EH (cell line): ENCODE measurements at regions not wholly inside any gene's neighbourhood (a gene's known extent, or its start where the extent isn't known, plus 50 kb on each side); places are given as distances from the start of the nearest gene placed in this dataset.

Experiments
- DNase-seq: peaks from one replicate; pipeline ENCODE4 v3.0.0-alpha.2; 2015; ENCODE audit warnings: low read depth

DNA sequence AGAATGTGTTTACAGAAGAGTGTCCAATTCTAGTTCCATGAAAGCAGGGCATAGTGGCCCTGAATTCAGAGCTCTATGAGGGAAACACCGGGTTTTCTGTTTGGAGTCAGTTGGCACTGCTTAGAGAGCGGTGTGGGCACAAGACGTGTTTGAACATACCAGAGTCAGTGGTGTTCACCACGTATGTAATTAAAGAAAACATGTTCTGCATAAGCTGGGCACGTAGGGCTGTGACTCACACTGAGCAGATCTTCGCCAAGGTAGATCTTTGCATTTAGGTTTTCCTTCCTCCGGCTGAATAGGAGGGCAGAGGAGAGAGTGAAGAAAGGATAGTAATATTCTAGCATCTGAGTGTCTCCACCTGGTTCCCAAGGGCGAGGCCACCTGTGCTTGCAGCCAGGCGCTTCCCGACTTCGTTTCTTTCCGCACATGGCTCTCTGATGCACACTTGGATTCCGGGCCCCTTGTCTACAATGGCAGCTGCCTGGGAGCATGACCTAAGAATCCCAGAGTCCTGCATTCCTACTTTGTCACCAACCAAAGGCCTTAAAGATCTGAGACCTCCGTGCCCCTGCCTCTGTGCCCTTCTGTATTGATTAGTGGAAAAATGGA, 136.2 kb downstream of the ERMARD start:
- no peak for DNase-seq

DNA sequence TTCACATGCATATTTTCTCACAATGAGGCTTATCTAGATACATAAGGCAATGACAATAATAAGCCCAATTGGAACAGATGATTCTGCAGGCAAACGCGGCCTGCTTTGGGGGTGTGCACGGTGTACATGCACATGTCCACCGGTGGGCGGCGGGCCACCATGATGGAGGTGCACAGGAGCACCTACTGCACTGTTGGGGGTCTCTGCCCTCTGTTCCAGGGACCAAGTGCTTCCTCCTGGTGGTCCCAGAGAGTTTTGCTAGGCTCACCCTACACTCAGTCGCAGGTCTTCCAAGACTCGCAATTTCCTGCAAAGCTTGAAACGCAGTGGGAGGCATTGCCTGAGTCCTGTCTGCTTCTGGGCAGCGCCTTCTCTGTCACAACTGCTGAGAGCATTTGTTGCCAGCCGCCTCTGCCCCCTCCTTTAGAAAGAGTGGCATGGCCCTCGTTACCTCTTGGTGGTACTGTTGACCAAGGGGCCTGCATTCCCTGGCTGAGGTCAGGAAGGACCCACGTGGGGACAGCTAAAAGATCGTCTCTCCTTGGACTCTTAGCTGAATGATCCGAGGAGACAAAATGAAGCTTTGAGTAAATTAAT, 135.3 kb downstream of the ERMARD start:
- no peak for DNase-seq

DNA sequence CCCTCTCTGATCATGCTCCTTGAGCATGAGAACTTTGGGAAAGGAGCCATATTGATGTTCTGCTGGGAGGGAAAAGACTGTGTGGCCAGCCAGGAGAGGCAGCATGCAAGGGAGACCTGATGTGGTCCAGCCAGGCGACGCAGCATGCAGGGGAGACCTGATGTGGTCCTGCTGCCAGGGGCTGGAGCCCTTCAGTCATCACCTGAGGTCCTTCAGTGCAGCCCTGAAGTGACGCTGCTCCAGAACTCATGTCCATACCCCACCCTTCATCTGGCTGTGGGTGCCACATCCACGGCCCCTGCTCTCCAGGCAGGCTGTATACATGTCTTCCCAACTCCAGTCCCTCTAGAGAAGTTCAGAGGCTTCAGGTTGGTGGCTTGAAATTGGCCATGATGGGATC, 134.4 kb downstream of the ERMARD start:
- no peak for DNase-seq

DNA sequence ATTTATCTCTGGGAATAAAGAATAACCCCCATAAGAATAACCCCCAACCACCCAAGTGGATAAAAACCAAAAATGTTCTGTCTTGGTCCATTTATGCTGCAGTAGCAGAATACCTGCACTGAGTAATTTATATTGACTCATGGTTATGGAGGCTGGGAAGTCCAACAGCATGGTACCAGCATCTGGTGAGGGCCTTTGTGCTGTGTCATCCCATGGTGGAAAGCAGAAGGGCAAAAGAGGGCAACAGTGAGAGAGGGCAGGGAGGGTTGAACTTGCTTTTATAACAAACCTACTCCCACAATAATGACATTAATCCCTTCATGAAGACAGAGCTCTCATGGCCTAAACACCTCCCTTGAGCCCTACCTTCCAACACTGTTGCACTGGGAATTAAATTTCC, 133.7 kb downstream of the ERMARD start:
- no peak for DNase-seq

DNA sequence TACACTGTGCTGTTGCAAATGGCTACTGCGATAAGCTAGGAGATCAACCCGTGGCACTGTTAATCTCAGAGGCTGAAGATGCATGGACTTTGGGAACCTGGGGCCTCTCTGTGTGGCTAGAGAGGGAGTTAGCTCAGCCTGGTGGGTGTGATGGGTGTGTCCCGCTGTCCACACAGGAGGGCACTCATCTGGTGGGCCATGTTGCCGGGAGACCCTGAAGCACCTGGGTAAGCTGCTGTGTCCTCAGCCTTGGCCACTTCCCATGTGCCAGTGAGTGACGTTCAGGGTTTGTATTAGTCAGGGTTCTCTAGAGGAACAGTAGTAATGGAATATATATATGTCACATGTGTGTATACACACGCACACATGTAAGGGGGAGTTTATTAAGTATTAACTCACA, 132.7 kb downstream of the ERMARD start:
- DNase-seq: no peak

DNA sequence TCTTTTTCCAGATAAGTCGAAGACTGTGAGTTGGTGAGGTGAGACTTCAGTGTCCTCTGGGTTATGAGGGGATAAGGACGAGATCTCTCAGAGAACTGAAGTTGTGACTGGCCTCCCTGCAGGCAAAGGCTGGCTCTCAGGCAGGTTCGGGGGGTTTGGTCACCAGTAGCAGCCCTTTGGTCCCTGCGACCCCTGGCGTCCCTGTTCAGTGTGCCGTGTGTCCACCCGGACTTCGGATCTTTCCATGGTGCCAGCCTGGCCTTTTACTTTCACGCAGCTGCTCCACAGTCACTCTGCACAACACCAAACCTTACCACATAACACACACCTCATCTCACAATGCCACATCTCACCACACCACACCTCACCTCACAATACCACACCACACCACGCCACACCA, 131.9 kb downstream of the ERMARD start:
- no peak for DNase-seq

DNA sequence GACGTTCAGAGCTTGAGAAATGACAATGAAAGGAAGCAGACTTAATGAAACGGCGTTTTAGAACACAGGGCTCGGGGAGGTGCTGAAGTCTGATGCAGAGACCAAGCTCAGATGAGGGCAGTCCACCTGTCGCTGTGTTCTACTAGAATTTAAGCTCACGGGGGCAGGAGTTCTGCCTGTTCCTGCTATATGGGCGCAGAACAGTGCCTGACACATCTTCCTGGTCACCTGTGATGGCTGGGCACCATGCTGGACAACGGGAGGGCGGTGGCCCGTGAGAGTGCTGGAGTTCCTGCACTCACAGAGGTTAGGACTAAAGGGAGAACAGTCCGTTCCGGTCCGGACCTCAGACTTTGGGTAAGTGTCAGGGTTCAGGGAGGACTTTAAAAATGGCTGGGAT, 130.6 kb downstream of the ERMARD start:
- no peak for DNase-seq

DNA sequence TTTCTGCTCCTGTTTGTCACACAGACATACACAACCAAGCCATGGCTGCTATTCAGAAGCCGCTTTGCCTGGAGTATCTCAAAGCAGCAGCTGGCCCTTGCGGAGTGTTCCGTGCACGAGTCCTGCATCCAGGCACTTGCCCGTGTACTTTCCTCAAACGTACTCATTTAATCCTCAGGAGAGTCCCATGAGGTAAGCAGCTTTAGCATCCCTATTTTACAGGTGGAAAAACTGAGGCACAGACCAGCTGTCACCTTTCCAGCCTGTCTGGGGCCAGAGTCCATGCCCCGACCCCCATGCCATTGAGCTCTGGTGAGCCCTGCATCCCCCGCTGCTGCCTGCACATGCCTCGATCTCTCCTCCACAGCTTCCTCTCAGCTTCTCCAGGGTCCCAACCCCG, 130.0 kb downstream of the ERMARD start:
- DNase-seq: no peak

DNA sequence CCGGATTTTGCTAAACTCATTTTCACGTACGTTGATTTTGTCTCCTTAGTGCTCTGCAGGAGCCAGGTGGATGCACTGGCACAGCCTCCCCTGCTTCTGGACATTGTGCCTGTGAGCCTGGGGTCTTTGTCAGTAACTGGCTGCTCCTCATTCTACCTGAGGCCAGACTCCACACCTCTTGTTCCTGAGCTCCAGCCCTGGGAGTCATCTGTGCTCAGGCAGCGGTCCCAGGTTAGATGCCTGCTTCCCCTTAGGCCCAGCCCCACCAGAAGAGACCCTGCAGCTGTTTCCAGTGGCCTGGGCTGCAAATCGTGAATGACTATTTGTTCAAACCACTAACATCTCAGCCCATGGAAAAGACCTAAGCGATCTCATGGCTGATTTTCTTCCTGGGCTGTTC, 129.1 kb downstream of the ERMARD start:
- no peak for DNase-seq

DNA sequence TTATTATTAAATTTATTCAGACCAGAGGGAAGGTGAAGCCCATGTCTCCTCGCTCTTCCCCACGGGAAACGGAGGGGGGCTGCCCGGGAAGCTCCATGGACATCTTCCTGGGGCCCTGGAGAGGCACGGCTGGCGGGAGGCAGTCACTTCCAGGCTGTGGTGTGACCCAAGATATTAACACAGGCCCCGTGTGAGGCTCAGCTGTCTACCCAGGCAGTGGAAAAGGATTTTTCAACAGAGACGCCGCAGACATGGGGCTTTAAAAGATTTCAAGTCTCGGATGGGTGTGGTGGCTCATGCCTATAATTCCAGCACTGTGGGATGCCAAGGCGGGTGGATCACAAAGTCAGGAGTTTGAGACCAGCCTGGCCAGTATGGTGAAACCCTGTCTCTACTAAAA, 117.9 kb downstream of the ERMARD start:
- no peak for DNase-seq

DNA sequence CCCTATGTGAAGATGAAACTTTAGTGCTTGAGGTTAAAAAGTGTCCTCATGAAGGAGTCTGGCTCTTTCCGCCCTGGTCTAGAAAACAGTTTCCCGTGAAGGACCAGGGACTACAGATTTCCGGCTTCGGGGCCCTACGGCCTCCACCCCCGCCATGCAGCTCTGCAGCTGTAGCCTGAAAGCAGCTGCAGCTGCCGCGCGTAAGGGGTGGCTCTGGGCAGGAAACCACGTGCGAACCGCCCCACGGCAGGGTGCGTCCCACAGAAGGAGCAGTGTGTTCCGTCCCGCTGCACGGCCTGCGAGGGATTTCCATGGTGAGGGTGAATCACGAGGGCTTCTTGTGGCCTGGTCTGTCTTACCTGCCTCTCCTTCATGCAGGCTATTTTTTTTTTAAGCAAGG, 117.0 kb downstream of the ERMARD start:
- DNase-seq: no peak

DNA sequence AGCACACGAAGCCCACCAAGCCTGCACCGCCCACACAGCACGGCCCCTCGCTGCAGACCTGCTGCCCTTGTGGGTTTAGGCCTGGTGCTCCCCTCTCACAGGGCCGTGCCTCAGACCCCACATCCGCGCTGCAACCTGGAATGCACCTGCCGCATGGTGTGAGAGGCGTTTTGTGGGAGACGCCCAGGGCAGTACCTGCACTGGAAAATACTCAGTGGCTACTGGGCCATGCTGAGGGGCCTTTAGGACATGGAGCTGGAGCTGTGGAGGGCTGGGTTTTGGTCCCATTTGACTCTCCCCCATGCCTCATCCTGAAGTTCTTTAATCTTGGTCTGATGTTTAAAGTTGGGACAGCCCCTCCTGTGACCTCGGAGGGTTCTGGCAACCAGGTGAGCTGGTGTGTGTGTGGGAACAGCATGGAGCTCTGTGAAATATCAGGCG, 116.3 kb downstream of the ERMARD start:
- DNase-seq: no peak

DNA sequence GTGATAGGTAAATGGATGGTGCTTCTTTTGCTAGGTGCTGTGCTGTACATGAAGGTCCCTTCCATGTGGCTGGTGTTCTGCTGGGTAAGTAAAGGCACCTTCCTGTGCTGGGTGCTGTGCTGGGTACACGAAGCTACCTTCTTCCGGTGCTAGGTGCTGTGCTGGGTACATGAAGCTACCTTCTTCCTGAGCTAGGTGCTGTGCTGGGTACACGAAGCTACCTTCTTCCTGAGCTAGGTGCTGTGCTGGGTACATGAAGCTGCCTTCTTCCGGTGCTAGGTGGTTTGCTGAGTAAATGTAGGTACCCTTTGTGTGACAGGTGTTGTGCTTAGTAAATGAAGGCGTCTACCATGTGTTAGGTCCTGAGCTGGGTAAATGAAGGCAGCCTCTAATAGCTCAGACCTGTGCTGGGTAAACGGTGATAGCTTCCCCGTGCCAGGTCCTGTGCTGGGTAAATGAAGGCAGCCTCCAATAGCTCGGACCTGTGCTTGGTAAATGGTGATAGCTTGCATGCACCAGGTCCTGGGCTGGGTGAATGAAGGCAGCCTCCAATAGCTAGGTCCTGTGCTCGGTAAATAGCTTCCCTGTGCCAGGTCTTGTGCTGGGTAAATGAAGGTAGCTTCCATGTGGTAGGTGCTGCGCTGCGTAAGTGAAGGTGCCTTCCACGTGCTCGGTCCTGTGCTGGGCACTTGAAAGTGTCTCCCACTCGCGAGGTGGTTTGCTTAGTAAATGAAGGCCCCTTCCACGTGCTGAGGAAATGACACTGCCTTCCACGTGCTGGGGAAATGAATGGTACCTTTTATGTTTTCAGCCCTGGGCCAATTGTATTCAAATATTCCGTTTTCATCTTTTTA, 115.5 kb downstream of the ERMARD start:
- DNase-seq: no peak

DNA sequence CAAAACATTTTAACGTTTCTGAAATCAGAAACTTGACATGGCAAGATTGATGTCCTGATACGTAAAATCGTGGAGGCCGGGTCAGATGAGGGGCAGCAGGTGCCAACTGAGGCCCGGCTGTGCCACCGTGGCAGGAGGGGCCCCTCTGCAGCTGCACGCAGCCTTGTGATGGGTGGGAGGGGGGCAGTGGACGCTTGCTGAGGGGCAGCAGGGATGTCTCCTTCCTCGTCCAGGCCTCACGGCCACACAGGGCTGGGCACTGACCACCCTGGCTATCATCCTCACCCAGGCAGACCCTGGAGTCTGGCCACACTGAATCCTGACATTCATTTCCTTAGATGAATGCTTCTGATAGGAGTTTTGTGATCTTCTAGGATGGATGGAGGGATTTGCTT, 114.7 kb downstream of the ERMARD start:
- DNase-seq: no peak

DNA sequence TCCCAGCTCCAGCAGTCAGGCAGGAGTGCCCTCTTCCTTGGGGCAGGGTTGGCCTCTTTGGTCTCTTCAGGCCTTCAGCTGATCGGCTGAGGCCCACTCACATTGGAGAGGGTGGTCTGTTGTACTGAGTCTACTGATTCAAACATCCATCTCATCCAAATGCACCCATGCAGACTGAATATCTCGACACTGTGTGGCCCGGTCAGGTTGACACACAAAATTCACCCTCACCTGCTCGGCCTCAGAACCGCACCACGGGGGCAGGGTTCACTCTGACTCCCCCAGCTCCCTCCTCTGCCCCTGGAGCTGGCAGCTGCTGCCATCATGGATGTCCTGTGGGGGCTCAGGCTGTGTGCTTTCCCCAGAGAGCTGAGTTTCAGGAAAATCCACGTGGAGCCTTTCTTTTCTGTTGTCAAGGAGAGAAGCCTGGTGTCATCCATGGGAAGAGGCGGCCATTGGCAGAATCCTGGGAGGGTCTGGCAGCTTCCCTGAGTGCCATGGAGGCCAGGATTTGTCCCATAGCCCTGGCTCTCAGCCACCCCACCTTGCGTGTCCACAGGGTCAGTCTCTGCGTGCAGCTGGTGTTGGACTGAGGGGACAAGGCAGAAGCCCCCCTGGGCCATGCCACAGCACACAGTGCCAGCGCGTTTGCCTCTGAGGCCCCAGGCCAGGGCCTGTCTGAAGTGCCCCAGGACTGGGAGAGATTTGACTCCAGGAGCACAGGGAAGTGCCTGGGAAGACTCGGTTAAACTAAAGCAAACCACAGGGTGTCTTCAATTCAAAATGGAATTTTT, 114.1 kb downstream of the ERMARD start:
- no peak for DNase-seq

DNA sequence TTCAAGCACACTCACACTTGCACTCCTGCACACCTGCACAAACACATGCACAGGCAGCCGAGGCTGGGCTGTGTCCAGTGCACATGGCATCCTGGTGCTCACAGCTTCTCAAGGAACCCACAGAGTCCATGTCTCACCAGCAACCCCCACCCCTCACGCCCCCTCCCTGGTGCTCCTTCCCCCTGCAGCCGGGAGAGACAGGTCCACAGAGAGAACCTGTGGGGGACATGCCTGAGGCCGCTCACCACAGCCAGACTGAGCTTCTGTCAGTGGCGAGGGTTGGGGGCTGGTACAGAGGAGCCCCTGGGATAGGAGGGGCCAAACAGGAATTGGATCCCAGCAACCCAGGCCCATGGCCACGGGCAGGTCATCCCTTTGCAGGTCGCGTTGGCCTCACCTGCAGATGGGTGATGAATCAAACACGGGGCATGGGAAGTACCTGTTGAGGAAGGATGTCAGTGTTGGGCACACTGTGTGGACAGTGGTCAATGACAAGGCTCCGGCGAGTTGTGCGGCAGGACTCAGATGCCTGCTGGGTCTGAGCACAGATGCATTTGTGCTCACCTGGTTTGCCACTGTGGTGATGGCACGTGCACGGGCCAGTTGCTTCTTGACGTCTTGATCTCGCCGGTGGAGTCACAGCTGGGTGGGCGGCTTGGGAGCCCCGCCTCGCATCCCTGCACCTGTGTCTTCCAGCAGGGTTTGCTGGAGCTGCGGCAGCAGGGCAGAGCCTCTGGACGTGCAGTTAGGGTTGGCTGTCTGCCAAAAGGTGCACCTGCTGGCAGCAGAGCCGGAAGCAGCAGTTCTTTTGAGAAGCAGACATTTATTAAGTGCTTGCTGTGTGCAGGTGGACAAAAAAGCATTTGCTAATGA, 113.0 kb downstream of the ERMARD start:
- no peak for DNase-seq

DNA sequence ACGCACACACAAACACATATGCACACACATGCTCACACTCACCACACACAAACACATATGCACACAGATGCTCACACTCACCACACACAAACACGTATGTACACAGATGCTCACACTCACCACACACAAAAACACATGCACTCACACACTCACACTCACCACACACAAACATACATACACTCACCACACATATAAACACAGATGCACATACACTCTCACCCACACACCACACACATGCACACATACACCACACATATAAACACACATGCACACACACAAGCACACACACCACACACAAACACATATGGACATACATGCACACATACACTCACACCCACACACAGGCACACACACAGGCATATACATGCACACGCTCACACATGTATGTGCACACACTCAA, 112.3 kb downstream of the ERMARD start:
- DNase-seq: no peak

DNA sequence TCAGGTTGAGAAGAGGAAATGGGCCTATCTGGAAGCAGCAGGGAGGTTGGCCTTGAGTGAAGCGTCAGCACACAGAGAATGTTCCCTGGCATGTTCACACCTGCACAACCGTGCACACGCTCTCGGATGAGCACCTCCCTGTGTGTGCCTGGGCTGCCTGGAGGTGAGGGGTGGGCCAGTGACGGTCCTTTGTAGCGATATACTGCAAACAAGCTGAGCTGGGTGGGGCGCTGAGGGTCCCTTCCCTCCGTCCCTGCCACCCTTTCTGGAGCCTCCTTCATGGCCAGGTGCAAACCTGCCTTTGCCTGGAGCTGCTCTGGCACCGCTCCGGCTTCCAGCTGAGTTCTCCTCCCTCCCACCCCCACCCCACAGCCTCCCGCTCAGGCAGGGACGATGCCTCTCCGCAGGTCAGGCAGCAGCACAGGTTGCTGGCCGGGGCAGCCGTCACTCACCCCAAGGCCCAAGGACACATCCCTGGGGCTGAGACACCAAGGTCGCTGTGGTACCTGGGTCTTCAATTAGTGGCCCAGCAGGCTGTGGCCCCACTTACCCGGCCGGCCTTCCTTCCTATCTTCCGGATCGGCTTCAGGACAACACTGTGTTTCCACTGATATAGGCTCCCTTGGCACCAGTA, 111.6 kb downstream of the ERMARD start:
- DNase-seq: no peak

DNA sequence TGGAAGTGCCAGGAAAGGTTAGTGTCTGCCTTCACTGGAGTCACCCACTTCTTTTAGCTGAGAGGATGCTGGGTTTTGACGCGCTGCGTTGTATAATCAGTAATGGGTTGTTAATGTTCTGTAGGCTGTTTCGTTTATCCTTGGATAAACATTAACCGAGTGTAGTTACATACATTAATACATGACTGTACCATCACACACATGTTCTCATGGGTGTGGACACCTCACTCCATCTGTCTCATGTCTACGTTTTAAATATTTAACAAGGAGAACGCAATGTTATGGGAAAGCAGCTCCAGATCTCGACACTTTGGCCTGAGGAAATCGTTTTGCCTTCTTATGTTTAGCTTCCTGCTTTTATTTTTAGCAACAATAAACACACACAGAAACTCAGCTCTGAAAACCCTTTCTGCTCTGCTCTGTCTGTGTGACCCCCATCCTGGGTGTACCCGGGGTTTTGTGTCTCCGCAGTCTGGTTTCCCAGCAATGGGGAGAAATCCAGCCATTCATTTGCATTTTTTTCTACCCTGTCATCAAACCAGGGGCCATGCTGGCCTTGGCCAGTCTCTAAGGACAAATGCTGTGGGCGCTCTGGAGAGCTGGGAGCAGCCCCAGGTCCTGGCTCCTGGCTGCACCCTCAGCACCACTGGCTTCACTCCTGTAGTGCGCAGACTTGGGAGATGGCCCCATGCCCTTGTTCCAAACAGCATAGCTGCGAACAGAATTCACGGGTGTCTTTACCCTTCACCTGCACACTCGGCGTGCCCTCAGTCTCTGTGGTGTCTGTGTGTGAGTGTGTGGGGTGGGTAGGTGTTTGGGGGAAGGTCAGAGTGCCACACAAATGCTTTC, 110.8 kb downstream of the ERMARD start:
- no peak for DNase-seq

DNA sequence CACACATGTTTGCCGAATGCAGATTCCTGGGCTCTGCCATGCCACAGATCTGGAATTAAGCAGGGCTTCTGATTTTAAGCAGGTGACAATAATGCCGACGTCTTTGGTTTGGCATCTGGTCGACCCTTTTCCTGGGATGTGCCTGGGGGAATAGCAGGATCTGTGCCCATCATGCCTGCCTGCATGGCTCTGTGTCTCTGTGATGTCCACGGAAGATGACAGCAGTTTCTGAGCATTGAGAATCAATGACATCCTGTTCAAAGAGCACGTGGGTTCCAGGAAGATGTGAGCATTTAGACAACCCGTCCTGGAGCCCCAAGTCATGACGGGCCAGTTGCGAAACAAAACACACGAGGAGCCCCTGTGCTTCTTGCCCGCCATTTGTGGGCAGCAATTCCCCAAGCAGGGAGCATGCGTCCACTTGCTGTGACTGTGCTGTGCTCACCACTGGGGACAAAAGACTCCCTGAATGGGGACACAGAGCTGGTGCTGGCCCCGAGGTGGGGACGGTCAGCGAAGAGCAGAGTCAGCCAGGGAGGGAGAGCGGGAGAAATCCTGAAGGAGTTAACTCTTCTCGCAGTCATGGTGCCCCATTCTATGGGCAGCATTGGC, 110.1 kb downstream of the ERMARD start:
- no peak for DNase-seq
